AG04450 (cell line): ENCODE measurements at regions not wholly inside any gene's neighbourhood (a gene's known extent, or its start where the extent isn't known, plus 50 kb on each side); places are given as distances from the start of the nearest gene placed in this dataset.

Experiments
- CTCF ChIA-PET: fragments of 300-600, 350-600 bp; formaldehyde crosslinking; extraction: SDS; loops from one replicate; lab custom pipeline; 2022; ENCODE audit warnings: antibody characterized with exemption, inconsistent platforms; lab: Charles Lee
- POLR2A ChIA-PET: fragments of 350-600 bp; formaldehyde crosslinking; extraction: SDS; loops from one replicate; lab custom pipeline; 2021; ENCODE audit warnings: antibody characterized with exemption, inconsistent platforms; lab: Yijun Ruan, JAX
- DNase-seq: peaks from one replicate; pipeline ENCODE4 v3.0.0-alpha.2; 2011; ENCODE audit warnings: low read depth, low spot score
- H3K27ac ChIP-seq: one replicate; pipeline ENCODE4 v1.5.1; 2012; ENCODE audit warnings: low read depth, low read length, control low read depth
- H3K27me3 ChIP-seq: one replicate; pipeline ENCODE4 v1.6.0; 2012; ENCODE audit warnings: low read length; ENCODE audit not compliant: control insufficient read depth, insufficient read depth
- H3K4me3 ChIP-seq: 2 replicates; pipeline ENCODE4 v1.5.1; 2011; ENCODE audit warnings: mild to moderate bottlenecking, low read depth, low read length, control low read depth
- H3K9me3 ChIP-seq: 2 replicates; pipeline ENCODE4 v1.5.1; 2012; ENCODE audit warnings: low read length; ENCODE audit not compliant: control insufficient read depth, insufficient read depth
- CTCF ChIP-seq: IDR thresholded peaks from 2 replicates; pipeline ENCODE4 v1.5.1; 2011; ENCODE audit warnings: low read depth, low read length, control low read depth, inconsistent platforms

DNA sequence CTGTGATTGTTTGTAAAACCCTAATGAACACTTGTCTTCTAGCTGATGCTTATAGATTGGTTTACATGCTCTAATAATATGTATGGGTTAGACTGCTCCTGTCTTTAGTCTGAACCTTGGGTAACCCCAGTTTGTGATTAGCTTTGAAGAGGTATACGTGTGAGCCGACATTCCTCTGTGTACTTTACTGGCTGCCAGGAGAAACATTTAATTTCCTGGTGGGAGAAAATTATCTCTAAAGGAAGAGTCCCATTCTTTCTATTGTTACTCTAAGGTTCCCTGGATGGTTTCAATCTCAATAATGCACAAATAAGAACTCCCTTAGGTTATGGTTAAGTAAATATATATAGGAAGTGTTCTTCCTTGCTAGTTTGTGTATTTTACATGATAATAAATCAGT lies 143.6 kb upstream of the ZSWIM2 start:
- no peak for TF ChIP-seq CTCF
- CTCF ChIA-PET: no interaction called here
- no peaks in the 10 kb centered on the region for H3K9me3 ChIP-seq
- no peaks in the 10 kb centered on the region for H3K27me3 ChIP-seq
- no peak for DNase-seq
- H3K27ac ChIP-seq: no peak overlapping the region
- POLR2A ChIA-PET: no interaction called here
- no peak overlapping the region for H3K4me3 ChIP-seq

GRCh38 chr2:186991766-186992417 lies 142.9 kb upstream of the ZSWIM2 start:
- H3K4me3 ChIP-seq: no peak overlapping the region
- DNase-seq: no peak
- H3K27me3 ChIP-seq: no peaks in the 10 kb centered on the region
- no peak for TF ChIP-seq CTCF
- H3K27ac ChIP-seq: no peak overlapping the region
- no peaks in the 10 kb centered on the region for H3K9me3 ChIP-seq
- CTCF ChIA-PET: no interaction called here
- POLR2A ChIA-PET: no interaction called here

- no peak overlapping the region for H3K4me3 ChIP-seq
- ChIA-PET POLR2A (no interaction called here), CTCF (no interaction called here)
- no peak overlapping the region for H3K27ac ChIP-seq
- no peak for TF ChIP-seq CTCF
- no peaks in the 10 kb centered on the region for H3K27me3 ChIP-seq
- no peak for DNase-seq
- H3K9me3 ChIP-seq: no peaks in the 10 kb centered on the region
Measured at GRCh38 chr2:186984966-186985365, 136.0 kb upstream of the ZSWIM2 start.

DNA sequence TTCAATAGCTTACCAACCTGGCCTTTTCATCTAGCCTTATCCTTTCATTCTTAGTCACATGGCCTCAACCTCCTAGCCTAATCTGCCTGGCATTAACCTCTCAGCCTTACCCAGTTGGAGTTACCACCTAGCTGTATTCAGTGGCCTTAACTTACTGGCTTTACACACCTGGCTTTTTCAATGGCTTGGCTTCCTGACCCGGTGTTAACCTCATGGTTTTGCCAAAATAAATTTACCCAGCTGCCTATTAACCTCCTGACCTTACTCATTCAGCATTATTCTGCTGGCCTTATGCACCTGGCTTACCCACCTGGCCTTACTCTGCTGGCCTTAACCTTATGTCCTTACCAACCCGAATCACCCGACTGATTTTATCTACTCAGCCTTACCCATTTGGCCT lies 135.5 kb upstream of the ZSWIM2 start:
- H3K9me3 ChIP-seq: no peaks in the 10 kb centered on the region
- H3K27ac ChIP-seq: no peak overlapping the region
- no peak overlapping the region for H3K4me3 ChIP-seq
- H3K27me3 ChIP-seq: no peaks in the 10 kb centered on the region
- ChIA-PET POLR2A (no interaction called here), CTCF (no interaction called here)
- DNase-seq: no peak
- no peak for TF ChIP-seq CTCF

- ChIA-PET CTCF (no interaction called here), POLR2A (no interaction called here)
- DNase-seq: no peak
- TF ChIP-seq CTCF: no peak
- no peak overlapping the region for H3K27ac ChIP-seq
- H3K27me3 ChIP-seq: no peaks in the 10 kb centered on the region
- H3K9me3 ChIP-seq: no peaks in the 10 kb centered on the region
- H3K4me3 ChIP-seq: no peak overlapping the region
Measured at GRCh38 chr2:186980787-186981550, 132.0 kb upstream of the ZSWIM2 start.
